Endothelial cell of umbilical vein (primary cell): ENCODE measurements at regions not wholly inside any gene's neighbourhood (a gene's known extent, or its start where the extent isn't known, plus 50 kb on each side); places are given as distances from the start of the nearest gene placed in this dataset.

Experiments used
- BruUV-seq: library from RNA; stranded (reverse); fragments of 400-500 nt; replicated peaks from 2 replicates; lab custom pipeline; 2021; lab: Mats Ljungman, UMichigan
- CTCF ChIA-PET: fragments of 300-600, 350-600 bp; sonication (Branson Sonifier 250); formaldehyde crosslinking; loops from one replicate; lab custom pipeline; 2021; ENCODE audit warnings: antibody characterized with exemption, inconsistent platforms; lab: Charles Lee
- POLR2A ChIA-PET: fragments of 300-600, 350-600 bp; sonication (Branson Sonifier 250); formaldehyde crosslinking; loops from one replicate; lab custom pipeline; 2021; ENCODE audit warnings: antibody characterized with exemption, inconsistent platforms; lab: Charles Lee
- DNase-seq: peaks from one replicate; pipeline ENCODE4 v3.0.0-alpha.2; 2011; ENCODE audit warnings: low read depth, low spot score
- FAIRE-seq: peaks from 2 replicates; lab custom pipeline; 2011; peaks lifted over from hg19 to GRCh38; lab: Jason Lieb, UNC
- H2AFZ ChIP-seq: 2 replicates; pipeline ENCODE4 v1.6.0; 2012; ENCODE audit warnings: low read depth, low read length, control low read depth, inconsistent platforms
- H3K27ac ChIP-seq: 2 replicates; pipeline ENCODE4 v1.5.1; 2011; ENCODE audit warnings: low read depth, mild to moderate bottlenecking, control low read depth, low read length, moderate library complexity; ENCODE audit not compliant: insufficient read depth
- H3K27me3 ChIP-seq, 2 experiments: 2 replicates each; pipeline versions ENCODE4 v1.6.0 to v1.6.1; 2011; ENCODE audit warnings: low read length in 2 of 2, mixed read lengths in 1 of 2; ENCODE audit not compliant: control insufficient read depth in 2 of 2, insufficient read depth in 2 of 2
- H3K36me3 ChIP-seq, 2 experiments: 2 replicates in 1 of 2; 3 replicates in 1 of 2; pipeline ENCODE4 v1.5.1; 2011; ENCODE audit warnings: low read length in 2 of 2, mild to moderate bottlenecking in 1 of 2, moderate library complexity in 1 of 2; ENCODE audit not compliant: control insufficient read depth in 2 of 2, insufficient read depth in 2 of 2; ENCODE audit errors: extremely low read depth in 1 of 2
- H3K4me1 ChIP-seq: 3 replicates; pipeline ENCODE4 v1.5.1; 2011; ENCODE audit warnings: mild to moderate bottlenecking, low read length; ENCODE audit not compliant: control insufficient read depth, insufficient read depth; ENCODE audit errors: extremely low read depth
- H3K4me2 ChIP-seq: 2 replicates; pipeline ENCODE4 v1.6.1; 2011; ENCODE audit warnings: low read length, control low read depth, mixed read lengths; ENCODE audit not compliant: insufficient read depth
- H3K4me3 ChIP-seq, 3 experiments: fragments of 200-600 bp in 1 of 3; sonication (generic), shearing (Covaris generic) in 1 of 3; replicated peaks in 1 of 3; 2 replicates each; pipeline ENCODE4 v1.5.1; 2011 to 2016; ENCODE audit warnings: control low read depth in 3 of 3, low read length in 3 of 3, mild to moderate bottlenecking in 2 of 3, inconsistent platforms in 1 of 3, low read depth in 1 of 3, moderate library complexity in 1 of 3; ENCODE audit not compliant: insufficient read depth in 1 of 3
- H3K79me2 ChIP-seq: 2 replicates; pipeline ENCODE4 v1.6.0; 2012; ENCODE audit warnings: low read length, inconsistent platforms; ENCODE audit not compliant: control insufficient read depth, insufficient read depth
- H3K9ac ChIP-seq: replicated peaks from 2 replicates; pipeline ENCODE3; 2011; ENCODE audit warnings: low read length, control low read depth; ENCODE audit not compliant: insufficient read depth; ENCODE audit errors: extremely low read depth
- H3K9me1 ChIP-seq: replicated peaks from 3 replicates; pipeline ENCODE4 v1.6.0; 2011; ENCODE audit warnings: mild to moderate bottlenecking, low read length; ENCODE audit not compliant: control insufficient read depth, insufficient read depth; ENCODE audit errors: extremely low read depth
- H3K9me3 ChIP-seq: replicated peaks from 2 replicates; pipeline ENCODE4 v1.5.1; 2012; ENCODE audit warnings: low read length, inconsistent platforms; ENCODE audit not compliant: control insufficient read depth, insufficient read depth
- H4K20me1 ChIP-seq: replicated peaks from 2 replicates; pipeline ENCODE3; 2011; ENCODE audit warnings: mild to moderate bottlenecking, low read length; ENCODE audit not compliant: control insufficient read depth, insufficient read depth; ENCODE audit errors: extremely low read depth
- CTCF ChIP-seq, 2 donors: IDR thresholded peaks; 1 replicate in 1 of 2; 2 replicates in 1 of 2; pipeline ENCODE4 v1.5.1; 2011; ENCODE audit warnings: low read length in 2 of 2, mild to moderate bottlenecking in 2 of 2, moderate library complexity in 2 of 2, control low read depth in 1 of 2, inconsistent platforms in 1 of 2, low read depth in 1 of 2; ENCODE audit not compliant: insufficient read depth in 1 of 2; ENCODE audit errors: extremely low read depth in 1 of 2
- EZH2 ChIP-seq: IDR thresholded peaks from 2 replicates; pipeline ENCODE4 v1.6.1; 2012; ENCODE audit warnings: borderline replicate concordance, low read depth, mild to moderate bottlenecking, moderate library complexity, low read length, inconsistent platforms; ENCODE audit not compliant: severe bottlenecking
- FOS ChIP-seq: IDR thresholded peaks from 2 replicates; pipeline ENCODE4 v1.6.1; 2011; ENCODE audit warnings: mild to moderate bottlenecking, low read length, moderate library complexity, borderline replicate concordance; ENCODE audit not compliant: insufficient read depth
- GATA2 ChIP-seq: IDR thresholded peaks from 2 replicates; pipeline ENCODE4 v1.7.0; 2011; ENCODE audit warnings: low read depth, mild to moderate bottlenecking, moderate library complexity, mixed read lengths, low read length; ENCODE audit not compliant: insufficient read length, insufficient read depth
- JUN ChIP-seq: IDR thresholded peaks from 2 replicates; pipeline ENCODE4 v1.6.1; 2011; ENCODE audit warnings: borderline replicate concordance, low read depth; ENCODE audit not compliant: insufficient read length, insufficient read depth
- MAX ChIP-seq: IDR thresholded peaks from 2 replicates; pipeline ENCODE4 v1.6.1; 2011; ENCODE audit not compliant: insufficient read depth, insufficient read length
- MYC ChIP-seq: IDR thresholded peaks from one replicate; pipeline ENCODE4 v1.6.1; 2011; ENCODE audit warnings: mild to moderate bottlenecking, low read depth, low read length
- POLR2A ChIP-seq: IDR thresholded peaks from 2 replicates; pipeline ENCODE4 v1.6.1; 2012; ENCODE audit warnings: low read depth, mild to moderate bottlenecking, control low read depth, low read length
- POLR2AphosphoS5 ChIP-seq: IDR thresholded peaks from 2 replicates; pipeline ENCODE4 v1.6.1; 2012; ENCODE audit warnings: low read depth, mild to moderate bottlenecking, control low read depth, low read length, moderate library complexity; ENCODE audit not compliant: insufficient read depth
- dilution Hi-C: fragments of 300-500 bp; cut with MboI; formaldehyde crosslinking; loops from one replicate; pipeline ENCODE4 v1.15.0; 2019; ENCODE audit warnings: low sequenced_read_pairs; ENCODE audit not compliant: extremely low pct_ligation_motif_present
- intact Hi-C: fragments of 100-400 bp; cut with micrococcal nuclease; formaldehyde crosslinking; loops from one replicate; pipeline ENCODE4 v1.10.0; 2022

- CTCF ChIA-PET: no interaction called here
- dilution Hi-C loops: no loop called here
- no TSS peak for BruUV-seq
Measured at GRCh38 chrX:30144971-30145731, 70.2 kb upstream of the MAGEB2 start.

More at GRCh38 chrX:30144971-30145731, 70.2 kb upstream of the MAGEB2 start:
- POLR2A ChIA-PET: no interaction called here
- intact Hi-C loops: loop anchor here (5.0 kb wide), 1 partner anchor 162 kb away; the partner anchor contains the start of gene NR0B1
- Histone ChIP-seq H3K36me3 (no peaks in the 10 kb centered on the region), H4K20me1 (no peaks in the 10 kb centered on the region), H3K9me1 (no peaks in the 10 kb centered on the region), H3K9ac (no peak overlapping the region), H3K4me2 (no peak overlapping the region), H2AFZ (no peak overlapping the region), H3K27me3 (no peaks in the 10 kb centered on the region), H3K79me2 (no peaks in the 10 kb centered on the region), H3K4me1 (no peaks in the 10 kb centered on the region), H3K9me3 (no peaks in the 10 kb centered on the region), H3K27ac (no peak overlapping the region), H3K4me3 (no peak overlapping the region)
- TF ChIP-seq CTCF (IDR thresholded peaks at IDR 0.05; ENCODE audit: extremely low read depth in 1 of 2, insufficient read depth in 1 of 2, low read depth in 1 of 2, low read length in 2 of 2) (no peak), FOS (no peak), JUN (no peak), GATA2 (no peak), EZH2 (no peak), MYC (no peak), MAX (no peak), POLR2A (no peak), POLR2AphosphoS5 (no peak)
- no peak for DNase-seq
- peak; percentile 37 for FAIRE-seq
